ENCODE measurements at regions not wholly inside any gene's neighbourhood (a gene's known extent, or its start where the extent isn't known, plus 50 kb on each side); places are given as distances from the start of the nearest gene placed in this dataset.

DNA sequence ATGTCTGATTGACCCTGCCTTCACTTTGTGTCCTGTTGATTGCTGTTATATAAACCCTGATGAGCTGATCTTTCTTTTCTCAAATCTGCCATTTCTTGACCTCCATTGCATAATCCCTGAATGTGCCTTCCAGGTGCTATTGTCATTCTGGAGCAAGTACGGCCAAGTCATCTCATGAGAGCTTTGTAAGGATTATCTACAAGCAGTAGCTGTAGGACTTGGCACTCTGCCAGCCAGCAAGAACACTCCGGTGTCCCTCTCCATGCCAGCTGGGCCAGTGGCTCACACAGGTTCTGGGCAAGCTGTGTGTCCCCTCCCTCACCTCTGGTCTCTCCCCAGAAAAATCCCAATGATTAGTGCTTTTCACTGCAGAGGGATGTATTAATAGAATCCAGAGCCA lies 348.1 kb downstream of the FOXO1 start:
- no peak for DNase-seq

DNA sequence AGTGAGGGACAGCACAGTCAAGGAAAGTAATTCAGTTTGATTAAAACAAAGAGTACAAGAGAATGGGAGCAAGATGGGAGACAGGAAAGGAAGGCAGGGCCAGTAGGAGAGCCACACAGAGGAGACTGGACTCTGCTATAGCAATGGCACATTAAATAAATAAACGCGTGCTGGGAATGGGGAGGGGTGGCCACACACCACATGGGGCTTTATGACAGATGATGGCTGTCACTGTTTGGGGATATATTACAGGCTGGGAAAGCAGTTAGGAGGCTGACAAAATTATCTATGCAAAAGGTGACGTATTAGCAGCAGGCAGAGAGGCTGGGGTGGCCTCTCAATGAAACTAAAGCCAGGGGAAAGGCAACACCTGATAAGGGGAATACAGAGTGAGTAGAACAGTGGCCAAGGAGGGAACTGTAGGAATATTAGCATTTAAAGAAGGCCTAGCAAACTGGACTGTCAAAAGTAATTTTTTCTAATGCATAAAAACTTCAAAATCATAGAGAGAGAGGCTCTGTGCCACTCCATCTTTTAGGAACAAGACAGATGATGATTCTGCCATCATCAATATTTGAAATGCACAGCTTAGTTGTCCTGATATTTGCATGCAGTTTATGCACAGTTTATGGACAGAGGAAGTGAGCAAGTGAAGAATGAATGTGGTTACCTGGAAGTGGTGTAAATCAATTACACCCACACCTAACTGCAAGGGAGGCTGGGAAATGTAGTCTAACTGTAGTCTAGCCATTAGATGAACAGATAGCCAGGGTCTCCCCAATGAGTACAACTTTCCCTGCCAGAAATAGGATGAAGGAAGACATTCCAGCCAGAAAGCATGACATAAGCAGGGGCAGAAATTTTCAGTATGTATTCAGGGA lies 346.5 kb downstream of the FOXO1 start:
- peak; percentile 21 for DNase-seq

DNA sequence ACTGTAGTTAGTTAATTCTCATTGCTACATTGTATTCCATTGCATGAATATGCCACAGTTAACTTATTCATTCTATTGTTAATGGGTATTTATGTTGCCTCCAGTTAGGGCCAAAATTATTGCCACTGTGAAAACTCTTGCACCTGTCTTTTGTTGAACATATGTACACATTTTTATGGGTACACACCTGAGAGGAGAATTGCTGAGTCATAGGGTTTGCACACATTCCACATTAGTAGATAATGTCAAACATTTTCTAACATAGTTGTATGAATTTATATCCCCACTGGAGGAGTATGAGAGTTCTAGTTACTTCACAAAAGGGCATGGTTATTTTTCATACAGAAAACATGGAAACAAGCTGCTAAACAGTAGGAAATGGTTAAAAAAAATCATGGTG lies 338.4 kb downstream of the FOXO1 start:
- DNase-seq, result no peak

DNA sequence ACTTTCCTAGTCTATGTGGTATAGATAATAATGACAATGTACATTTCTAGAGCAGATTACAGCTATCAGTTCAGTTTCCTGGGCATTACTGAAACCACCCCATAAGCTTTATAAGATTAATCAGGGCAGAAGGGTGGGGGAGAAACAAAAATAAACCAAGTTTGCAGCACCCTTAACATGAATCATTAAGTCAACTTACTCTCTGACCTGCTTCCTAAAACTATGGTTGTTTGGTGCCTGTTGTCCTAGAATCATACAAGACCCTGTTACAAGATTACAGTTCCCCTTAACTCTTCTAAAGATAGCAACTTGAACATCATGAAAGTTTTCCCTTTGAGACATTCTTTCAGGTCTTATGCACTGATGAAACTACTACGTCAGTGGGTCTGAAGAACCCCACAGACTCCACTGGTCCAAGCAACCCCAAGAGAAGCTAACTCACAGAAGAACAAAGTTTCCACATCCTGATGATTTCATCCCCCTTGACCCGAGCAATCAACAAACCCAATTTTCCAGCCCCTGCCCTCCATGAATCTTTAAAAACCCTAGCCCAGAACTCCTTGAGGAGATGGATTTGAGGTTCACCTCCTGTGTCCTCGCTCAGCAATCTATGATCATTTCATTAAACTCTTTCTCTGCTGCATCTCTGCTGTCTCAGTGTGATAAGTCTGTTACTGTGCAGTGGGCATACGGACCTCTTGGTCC lies 336.5 kb downstream of the FOXO1 start:
- no peak for DNase-seq

DNA sequence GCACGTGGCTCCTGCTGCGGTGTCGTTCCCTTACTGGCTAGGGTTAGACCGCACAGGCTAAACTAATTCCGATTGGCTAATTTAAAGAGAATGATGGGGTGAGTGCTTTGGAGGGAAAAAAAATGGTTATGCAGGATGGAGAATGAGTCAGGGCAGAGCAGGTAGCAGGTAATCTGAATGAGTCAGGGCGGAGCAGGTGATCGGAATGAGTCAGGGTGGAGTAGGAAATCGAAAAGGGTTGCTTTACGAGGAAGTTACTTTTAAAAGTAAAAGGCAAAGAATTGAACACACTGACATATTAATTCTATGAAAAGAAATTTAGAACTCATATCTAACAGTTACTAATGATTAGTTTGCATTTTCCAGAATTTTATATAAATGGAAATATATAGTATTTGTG lies 335.5 kb downstream of the FOXO1 start:
- DNase-seq, result no peak

DNA sequence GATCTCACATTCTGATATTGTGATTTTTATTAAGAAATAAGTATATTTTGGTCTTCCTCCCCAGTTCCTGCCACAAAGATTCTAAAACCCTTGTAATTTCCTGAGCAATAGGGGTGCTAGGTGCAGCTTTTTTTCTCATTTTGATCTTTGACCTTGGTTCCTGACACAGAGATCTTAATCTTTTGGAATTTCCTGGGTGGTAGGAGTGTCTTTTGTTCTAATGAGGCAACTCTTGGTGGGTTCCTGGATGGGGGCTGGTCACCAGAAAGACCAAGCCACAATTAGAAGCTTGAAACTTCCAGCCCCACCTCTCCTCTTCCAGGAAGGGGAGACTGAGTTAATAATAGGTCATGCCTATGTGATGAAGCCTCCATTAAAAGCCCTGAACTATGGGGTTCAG lies 334.6 kb downstream of the FOXO1 start:
- DNase-seq, result no peak

DNA sequence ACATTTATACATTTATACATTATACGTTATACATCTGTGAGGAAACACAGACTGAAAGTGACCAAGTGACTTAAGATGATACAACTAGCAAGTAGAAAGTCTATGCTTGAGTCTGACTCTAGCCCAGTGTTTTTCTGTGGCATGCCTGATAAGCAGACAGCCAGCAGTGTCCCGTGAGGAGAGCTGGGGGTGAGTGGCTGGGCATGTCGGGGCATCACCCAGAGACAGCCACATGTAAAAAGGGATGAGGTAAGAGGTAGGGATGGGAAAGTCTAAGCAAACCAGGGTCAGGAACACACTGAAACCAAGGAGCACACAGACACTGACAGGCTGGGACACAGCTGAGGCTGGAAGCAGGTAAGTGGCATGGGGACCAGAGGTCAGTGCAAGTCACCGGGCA lies 333.2 kb downstream of the FOXO1 start:
- DNase-seq, result no peak

DNA sequence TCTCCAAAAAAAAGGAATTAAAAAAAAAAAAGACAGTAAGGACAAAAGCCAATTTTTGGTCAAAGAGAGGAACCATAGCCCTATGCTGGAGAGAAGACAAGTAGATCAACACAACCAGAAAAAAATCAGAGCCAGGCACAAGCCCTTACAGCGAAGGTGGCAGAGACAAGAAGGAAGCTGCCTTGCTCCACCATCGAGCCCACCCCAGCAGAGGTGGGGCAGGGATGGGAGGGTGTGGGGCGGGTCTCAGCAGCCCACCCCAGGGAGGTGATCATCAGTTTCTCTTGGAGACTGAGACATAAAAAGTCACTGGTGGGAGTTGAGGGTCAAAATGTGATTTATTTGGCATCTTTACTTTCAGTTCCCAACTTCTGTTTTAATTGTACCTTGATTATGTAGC lies 332.4 kb downstream of the FOXO1 start:
- DNase-seq, result no peak

DNA sequence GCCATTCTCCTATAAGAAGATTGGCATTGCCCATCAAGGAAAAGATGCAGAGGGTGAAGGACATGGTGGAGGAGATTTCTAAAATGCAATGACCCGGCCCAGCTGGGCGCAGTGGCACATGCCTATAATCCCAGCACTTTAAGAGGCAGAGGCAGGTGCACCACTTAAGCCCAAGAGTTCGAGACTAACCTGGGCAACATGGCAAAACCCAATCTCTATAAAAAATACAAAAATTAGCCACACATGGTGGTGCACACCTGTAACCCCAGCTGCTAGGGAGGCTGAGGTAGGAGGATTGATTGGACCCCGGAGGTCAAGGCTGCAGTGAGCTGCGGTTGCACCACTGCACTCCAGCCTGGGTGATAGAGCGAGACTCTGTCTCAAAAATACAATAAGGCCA lies 331.8 kb downstream of the FOXO1 start:
- no peak for DNase-seq

DNA sequence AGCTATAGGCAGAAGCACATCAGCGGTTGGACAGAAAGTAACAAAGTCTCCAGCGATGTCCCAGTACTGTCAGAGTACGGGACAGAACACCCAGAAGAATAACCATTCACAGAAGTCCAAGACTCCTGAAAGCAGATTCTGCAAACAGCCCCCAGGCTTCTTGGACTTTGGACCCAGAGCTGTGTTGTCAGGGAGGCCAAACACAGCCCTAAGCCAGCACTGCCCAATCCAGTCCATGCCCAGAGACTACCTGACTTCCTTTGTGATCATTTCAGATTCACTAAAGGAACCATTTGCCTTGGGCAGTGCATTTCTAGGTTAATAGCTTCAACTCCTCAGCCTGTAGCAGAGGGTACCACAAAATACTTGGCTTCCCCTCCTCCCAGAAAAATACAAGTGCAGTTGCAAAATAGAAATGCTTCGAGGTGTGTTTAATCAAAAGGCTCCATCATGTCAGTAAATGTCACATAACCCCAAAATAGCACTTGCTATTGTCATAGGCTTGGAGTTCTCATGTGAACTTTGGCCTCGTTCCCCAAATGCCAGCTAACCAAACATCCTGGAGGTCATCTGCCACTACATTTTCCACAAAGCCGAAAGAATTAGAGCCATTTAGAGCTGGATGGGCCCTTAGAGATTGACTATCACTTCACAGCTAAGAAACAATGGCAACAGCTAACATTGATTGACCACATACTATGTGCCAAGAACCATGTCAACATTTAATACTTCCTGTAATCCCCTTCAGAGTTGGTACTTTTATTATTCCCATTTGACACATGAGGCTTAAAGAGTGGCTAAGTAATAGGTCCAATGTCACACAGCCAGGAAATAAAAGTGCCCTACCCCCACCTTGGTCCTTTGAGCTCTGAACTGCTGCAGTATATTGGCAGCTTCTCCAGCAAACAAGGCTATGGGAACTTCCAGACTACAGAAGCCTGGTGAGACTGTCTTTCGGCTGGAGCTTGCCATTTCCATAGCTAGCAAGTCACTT lies 329.9 kb downstream of the FOXO1 start:
- DNase-seq, result no peak

DNA sequence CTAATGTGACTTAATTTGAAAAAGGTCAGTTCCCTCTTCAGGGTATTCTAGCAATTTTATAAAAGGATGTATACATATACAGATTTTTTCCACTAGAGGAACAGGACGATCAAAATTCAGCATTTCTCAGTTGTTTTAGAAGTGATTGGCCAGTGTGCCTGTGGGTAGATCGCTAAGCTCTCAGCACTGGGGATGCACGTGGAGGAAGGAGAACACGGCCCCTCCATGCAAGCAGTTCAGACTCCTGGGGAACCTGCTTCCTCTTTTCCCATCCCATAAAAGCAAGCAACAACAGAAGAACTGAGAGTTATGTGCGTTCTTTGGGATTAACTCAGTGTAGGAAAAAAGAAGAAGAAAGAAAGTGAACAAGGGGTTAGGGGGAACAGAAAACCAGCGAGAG lies 328.8 kb downstream of the FOXO1 start:
- DNase-seq, result no peak

DNA sequence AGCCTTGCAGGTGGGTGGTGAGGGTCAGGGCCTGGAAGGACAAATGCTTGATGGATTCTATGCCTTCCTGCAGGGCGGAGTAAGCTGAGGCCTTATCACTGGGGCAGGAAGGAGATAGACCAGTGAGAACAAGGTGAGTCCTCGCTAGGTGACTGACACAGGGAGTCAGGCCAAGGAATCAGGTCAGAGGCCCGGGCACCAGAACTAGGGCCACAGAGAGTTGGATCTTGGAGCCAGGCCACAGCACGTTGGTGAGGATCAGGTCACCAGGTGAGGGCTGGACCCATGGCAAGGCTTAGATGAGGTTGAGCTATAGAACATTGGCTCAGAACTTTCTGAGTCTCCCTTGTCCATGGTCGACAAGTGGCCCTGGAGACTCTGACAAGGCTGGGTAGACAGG lies 328.2 kb downstream of the FOXO1 start:
- DNase-seq, result no peak

DNA sequence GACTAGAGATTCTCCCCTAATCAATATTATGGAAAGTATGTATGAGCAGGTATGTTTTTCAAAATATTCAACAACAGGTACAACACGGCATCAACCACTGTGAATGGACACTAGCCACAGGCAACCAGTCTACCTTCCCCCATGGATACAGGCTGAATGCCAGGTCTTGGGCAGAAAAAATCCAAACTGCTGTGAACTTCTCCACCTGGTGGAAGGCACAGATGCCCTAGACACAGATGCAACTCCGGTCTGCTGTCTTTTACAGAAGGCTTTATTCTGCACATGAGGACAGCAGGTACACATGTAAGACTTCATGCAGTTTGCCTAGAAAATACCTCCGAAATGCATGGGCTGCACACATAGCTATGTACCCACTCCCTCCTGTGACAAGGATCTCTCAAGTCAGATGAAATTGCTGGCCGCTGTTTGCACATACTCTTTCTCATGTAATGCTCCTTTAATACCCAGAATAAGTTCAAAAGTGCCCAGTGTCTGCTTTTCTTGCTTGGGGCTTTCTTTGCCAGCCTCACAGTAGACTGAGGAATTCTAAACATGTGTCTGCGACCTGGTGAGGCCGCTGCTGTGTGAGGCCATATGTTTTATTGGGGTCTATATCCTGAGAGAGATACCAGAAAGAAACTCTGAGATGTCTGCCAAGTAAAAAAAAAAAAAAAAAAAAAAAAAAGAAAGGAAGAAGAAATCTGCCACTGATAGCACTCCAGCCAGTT lies 325.9 kb downstream of the FOXO1 start:
- DNase-seq, result no peak

DNA sequence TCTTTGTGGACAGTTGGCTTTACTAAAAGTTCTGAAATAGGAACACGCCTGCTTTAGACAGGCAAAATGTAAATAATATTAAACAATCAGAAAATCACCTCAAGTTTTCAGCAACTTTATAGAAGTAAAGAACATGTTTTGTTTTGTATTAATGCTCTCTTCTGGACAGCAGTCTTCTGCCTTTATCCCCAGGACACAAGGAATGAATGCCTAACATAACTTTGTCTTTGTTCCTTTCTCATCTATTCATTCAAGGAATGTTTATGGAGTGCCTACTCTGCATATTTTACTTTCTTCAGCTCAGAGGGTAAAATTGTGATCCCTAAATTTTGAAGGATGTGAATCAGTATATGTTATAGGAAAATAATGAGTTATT lies 325.4 kb downstream of the FOXO1 start:
- no peak for DNase-seq

DNA sequence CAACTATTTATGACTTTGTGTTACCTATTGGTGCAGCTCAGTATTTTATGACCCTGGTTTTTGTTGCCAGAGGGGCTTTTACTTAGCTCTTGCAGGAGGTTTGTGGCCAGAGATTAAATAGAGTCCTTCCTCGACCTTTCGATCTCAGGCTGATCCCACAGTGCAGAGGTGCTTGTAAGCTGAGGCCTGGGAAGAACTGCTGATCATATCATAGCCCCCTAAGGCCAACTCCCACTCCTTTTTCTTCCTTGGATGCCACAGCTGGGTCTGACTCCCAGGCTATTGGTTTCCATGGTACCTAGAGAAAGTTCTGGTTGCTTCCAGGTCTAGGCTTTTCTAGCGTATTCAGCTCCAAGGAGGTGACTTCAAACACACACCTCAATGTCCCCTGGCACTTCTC lies 324.9 kb downstream of the FOXO1 start:
- no peak for DNase-seq

DNA sequence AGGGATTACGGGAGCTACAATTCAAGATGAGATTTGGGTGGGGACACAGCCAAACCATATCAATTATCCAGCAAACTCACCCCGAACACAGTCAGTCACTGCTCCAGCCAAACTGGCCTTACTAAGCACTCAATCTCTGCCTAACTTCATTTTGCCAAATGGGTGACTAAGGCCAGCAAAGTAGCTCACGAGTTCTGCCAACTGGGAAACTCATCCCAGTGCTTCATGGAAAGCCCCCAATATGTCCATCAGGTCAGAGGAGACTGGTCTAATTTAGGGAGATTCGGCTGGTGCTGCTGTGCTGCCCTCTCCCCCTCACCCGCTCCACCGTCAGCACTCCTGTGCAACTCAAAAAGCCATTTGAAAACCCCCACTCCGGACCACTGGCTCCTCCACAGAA lies 324.0 kb downstream of the FOXO1 start:
- DNase-seq, result no peak

DNA sequence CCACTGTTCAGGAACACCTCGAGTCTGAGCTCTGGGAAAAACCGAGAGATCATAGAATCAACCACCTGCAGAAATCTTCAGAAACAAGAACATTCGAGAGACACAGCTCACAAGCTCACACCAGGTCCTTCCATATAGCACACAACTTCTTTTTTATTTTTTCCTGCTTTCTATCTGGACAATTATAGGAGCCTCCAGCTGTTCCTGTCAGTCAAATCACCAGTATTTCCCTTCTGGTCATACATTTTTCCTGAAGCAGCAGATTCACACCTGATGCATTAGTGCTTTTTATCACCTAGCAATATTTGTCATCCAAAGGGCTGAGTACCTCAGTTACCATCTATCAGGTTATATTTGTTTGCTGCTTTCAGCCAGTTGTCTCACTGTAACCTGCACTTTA lies 323.5 kb downstream of the FOXO1 start:
- DNase-seq, result no peak

DNA sequence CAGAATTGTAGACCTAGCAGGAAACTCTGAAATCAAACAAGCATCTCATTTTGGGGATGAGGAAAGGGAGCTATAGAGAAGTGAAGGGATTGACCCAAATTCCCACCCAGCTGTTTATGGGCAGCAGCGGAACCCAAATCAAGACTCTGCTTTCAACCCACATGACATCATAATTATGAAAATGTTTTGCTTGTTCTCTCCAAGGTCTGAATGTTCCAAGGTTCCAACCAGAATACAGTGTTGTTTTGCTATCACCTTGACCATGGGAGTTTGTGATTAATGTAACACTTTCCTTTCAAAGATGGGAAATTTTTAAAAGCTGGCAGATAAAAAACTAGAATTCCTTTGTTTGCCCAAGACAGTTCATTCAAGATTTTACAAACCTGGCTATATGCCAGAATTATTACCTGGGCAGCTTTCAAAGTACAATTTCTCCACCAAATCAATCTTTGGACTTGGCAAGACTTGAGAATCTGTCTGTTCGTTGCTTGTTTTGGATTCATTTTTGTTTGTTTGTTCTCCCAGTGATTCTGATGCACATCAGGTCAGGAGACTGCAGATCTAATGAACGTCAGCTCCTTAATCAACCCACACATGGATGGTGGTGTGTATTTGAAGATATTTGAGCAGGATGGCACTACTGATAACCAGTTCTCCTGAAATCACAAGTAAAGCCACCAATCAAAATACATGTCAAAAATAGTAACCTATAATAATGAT lies 322.7 kb downstream of the FOXO1 start:
- no peak for DNase-seq

DNA sequence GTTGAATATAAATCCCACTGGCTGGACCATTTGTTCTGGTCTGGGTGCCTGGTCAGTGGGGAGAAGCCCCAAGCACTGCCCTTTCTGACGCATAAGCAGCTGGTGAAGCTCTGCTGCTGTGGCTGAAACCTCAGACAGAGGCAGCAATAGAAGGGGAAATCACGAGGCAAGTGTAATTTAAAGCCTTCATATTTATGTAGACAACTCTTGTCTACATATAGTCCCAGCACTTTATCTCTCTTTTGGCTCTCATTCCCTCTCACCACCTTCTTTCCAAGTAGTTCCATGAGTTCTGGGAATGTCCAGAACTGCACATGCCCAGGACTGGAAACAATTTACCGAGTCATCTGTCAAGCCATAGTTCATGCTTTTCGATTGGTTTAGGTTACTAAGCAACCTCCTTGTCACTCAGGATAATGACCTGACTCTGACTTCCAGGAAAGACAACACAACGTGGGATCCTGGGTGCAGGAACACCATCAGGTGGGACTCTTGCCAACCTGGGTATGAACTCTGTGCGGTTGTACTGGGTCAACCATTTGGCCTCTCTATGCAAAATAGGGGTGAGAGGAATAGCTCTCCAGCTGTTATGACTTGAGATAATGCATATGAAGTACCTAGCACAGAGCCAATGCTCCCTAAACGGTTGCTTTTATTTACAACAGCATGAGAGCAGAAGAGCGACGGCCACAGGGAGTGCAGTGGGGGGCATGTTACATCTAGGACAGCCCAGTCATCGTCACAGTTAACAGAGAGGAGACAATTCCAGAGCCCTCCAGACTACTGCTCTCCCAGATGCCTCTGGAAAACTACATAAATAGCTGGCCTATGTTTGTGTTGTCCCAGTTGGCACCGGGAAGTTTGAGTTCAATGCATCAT lies 321.9 kb downstream of the FOXO1 start:
- no peak for DNase-seq

DNA sequence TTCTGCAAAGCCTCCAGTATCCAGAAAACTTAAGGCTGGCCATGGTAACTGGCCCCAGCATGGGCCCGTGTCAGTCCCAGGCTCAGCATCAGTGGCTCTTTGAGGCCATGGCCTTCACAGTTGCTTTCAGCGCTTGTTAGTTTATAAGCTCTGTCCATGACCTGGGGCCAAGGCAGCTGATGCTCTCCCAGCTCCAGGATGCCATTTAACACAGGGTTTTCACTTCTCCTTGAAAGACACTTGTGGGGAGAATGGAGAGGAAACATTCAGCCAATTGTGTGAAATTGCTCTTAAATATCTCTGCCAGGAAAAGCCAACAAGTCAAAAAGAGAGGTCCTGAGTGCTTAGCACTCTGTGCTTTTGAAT lies 321.3 kb downstream of the FOXO1 start:
- DNase-seq, result no peak

All from activated CD4-positive, alpha-beta T cell treated with anti-CD3 and anti-CD28 coated beads, Interleukin-2, Interleukin-6, amounts not matched to agents 100 ng/mL and 50 ng/mL, durations not matched to agents 16 hours and 8 hours (primary cell).